RWPE2 (cell line): ENCODE measurements at regions not wholly inside any gene's neighbourhood (a gene's known extent, or its start where the extent isn't known, plus 50 kb on each side); places are given as distances from the start of the nearest gene placed in this dataset.

Experiments used
- ATAC-seq: fragments of 200-7000 bp; cut with Tn5 transposase; 3 replicates; pipeline ENCODE4 v1.9.1; 2021; ENCODE audit warnings: low read depth
- DNase-seq: peaks from one replicate; pipeline ENCODE4 v3.0.0-alpha.2; 2020; ENCODE audit warnings: low spot score
- H3K27ac ChIP-seq: fragments of 450-650 bp; 2 replicates; pipeline ENCODE4 v1.5.1; 2017; ENCODE audit warnings: mild to moderate bottlenecking; ENCODE audit not compliant: poor library complexity, severe bottlenecking
- H3K27me3 ChIP-seq: fragments of 250-450 bp; sonication (Bioruptor Pico); 2 replicates; pipeline ENCODE4 v1.5.1; 2021; ENCODE audit warnings: mild to moderate bottlenecking, moderate library complexity; ENCODE audit not compliant: insufficient read depth, poor library complexity, severe bottlenecking
- H3K36me3 ChIP-seq: fragments of 250-450 bp; sonication (Bioruptor Pico); 2 replicates; pipeline ENCODE4 v1.5.1; 2020; ENCODE audit warnings: low read depth, mild to moderate bottlenecking, moderate library complexity
- H3K4me1 ChIP-seq: fragments of 250-450 bp; sonication (Bioruptor Pico); 2 replicates; pipeline ENCODE4 v1.5.1; 2021; ENCODE audit warnings: mild to moderate bottlenecking, moderate library complexity; ENCODE audit not compliant: insufficient read depth, poor library complexity, severe bottlenecking
- H3K4me3 ChIP-seq: fragments of 250-450 bp; sonication (Bioruptor Pico); 2 replicates; pipeline ENCODE4 v1.5.1; 2021; ENCODE audit warnings: mild to moderate bottlenecking, moderate library complexity; ENCODE audit not compliant: severe bottlenecking
- H3K9me3 ChIP-seq: fragments of 250-450 bp; sonication (Bioruptor Pico); 2 replicates; pipeline ENCODE4 v1.5.1; 2021; ENCODE audit warnings: mild to moderate bottlenecking, moderate library complexity; ENCODE audit not compliant: severe bottlenecking
- CTCF ChIP-seq: fragments of 450-650 bp; IDR thresholded peaks from one replicate; pipeline ENCODE4 v1.5.1; 2017; ENCODE audit warnings: mild to moderate bottlenecking, moderate library complexity; ENCODE audit not compliant: poor library complexity, severe bottlenecking

DNA sequence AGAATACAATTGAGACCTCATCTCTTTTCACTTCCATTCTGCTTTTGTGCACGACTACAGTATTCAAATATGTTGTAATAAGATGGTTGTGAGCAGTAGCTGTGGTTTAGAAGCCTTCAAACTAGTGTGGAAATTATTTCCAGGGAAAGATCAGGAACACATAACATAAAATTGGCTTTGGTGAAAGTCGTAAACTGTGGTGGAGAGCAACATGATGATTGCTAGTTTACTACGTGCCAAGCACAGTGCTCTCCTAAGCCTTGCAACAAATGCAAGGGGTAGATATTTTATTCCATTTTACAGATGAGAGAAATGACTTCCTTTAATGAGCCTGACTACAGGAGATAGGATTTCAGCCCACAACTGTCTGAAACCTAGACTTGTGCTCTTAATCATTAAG lies 172.4 kb upstream of the LMNTD1 start:
- Histone ChIP-seq H3K27me3 (no peaks in the 10 kb centered on the region), H3K27ac (no peak overlapping the region), H3K9me3 (no peaks in the 10 kb centered on the region), H3K4me1 (no peaks in the 10 kb centered on the region), H3K4me3 (no peak overlapping the region), H3K36me3 (no peaks in the 10 kb centered on the region)
- no peak for TF ChIP-seq CTCF
- DNase-seq (no peak), ATAC-seq (no peak)

DNA sequence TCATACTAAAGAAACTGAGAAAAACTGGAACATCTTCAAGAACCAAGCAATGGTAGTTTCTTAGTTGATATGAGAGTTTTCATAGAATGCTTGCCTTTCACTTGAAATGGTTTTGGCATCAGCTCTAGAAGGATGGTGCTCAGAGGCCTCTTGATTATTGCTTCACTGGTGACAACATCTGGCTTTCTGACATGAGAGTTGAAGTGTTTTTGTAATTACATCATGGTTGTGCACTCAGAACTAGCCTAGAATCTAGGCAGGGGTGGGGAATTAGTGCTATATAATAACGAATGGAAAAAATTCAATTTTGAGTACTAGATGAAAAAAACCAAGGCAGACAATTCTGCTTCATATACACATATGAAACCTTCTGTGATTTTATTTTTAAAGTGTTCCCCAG lies 172.8 kb upstream of the LMNTD1 start:
- TF ChIP-seq CTCF = no peak
- H3K4me1 ChIP-seq = no peaks in the 10 kb centered on the region
- no peaks in the 10 kb centered on the region for H3K9me3 ChIP-seq
- H3K27me3 ChIP-seq = no peaks in the 10 kb centered on the region
- DNase-seq (no peak), ATAC-seq (no peak)
- no peaks in the 10 kb centered on the region for H3K36me3 ChIP-seq
- H3K4me3 ChIP-seq = no peak overlapping the region
- no peak overlapping the region for H3K27ac ChIP-seq

GRCh38 chr12:25728056-25728595 lies 175.0 kb upstream of the LMNTD1 start:
- no peak for ATAC-seq

DNA sequence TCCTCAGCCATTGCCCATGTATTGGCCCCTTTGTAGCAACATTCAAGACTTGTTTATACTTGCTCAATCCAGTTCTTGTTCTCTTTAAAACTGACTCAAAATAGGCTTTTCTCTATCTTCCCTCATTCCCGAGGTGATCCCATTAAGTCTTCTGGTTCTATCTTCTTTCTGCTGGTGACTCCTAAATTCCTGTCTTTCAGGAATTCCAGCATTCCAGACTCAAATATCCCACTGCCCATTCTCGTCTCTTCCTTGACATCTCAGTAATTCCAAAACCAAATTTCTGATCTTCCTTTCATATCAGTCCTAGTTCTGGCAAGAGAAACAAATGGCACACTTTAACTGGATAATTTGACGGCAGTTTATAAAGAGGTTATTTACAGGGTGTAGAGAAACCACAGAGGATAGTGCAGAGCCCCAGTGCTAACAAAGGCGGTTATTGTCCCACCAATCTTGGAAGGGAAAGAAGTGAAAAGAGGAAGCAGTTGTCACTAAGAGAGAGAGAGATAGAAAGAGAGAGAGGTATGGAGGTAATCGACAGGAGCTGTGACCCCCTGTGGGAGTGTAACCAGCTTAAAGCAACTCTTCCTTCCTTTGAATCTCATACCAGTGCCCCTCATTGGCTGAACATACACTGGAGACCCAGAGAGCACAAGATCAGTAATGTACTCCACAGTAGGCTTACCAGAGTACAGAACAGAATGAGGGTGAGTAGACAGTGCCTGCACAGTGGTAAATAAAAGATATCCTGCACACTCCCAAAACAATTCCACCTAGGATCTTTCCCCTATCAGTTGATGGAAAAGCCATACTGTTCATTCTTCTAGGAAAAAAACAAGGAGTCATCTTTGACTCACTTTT lies 177.6 kb upstream of the LMNTD1 start:
- Histone ChIP-seq H3K4me3 (no peak overlapping the region), H3K9me3 (no peaks in the 10 kb centered on the region), H3K27me3 (no peaks in the 10 kb centered on the region), H3K4me1 (no peaks in the 10 kb centered on the region), H3K27ac (no peak overlapping the region), H3K36me3 (no peaks in the 10 kb centered on the region)
- ATAC-seq (no peak), DNase-seq (no peak)
- TF ChIP-seq CTCF = no peak

More at GRCh38 chr12:25728056-25728595, 175.0 kb upstream of the LMNTD1 start:
- H3K4me3 ChIP-seq = no peak overlapping the region
- no peaks in the 10 kb centered on the region for H3K36me3 ChIP-seq
- no peak for TF ChIP-seq CTCF
- no peaks in the 10 kb centered on the region for H3K9me3 ChIP-seq
- no peaks in the 10 kb centered on the region for H3K4me1 ChIP-seq
- H3K27ac ChIP-seq = no peak overlapping the region
- H3K27me3 ChIP-seq = no peaks in the 10 kb centered on the region
- DNase-seq = no peak

GRCh38 chr12:25733541-25733940 lies 180.5 kb upstream of the LMNTD1 start:
- ATAC-seq (no peak), DNase-seq (no peak)
- no peak for TF ChIP-seq CTCF
- Histone ChIP-seq H3K9me3 (no peaks in the 10 kb centered on the region), H3K27me3 (no peaks in the 10 kb centered on the region), H3K27ac (no peak overlapping the region), H3K4me3 (no peak overlapping the region), H3K36me3 (no peaks in the 10 kb centered on the region), H3K4me1 (no peaks in the 10 kb centered on the region)
